SU-DHL-6 (cell line): ENCODE measurements at regions not wholly inside any gene's neighbourhood (a gene's known extent, or its start where the extent isn't known, plus 50 kb on each side); places are given as distances from the start of the nearest gene placed in this dataset.

ENCODE experiments used
- H2AFZ ChIP-seq: fragments of 200-600 bp; sonication (generic); 2 replicates; pipeline ENCODE4 v1.6.1; 2014; ENCODE audit warnings: low read depth, mild to moderate bottlenecking, moderate library complexity, mixed read lengths, antibody characterized with exemption, low read length; ENCODE audit not compliant: severe bottlenecking
- H3F3A ChIP-seq: fragments of 200-600 bp; shearing (Covaris generic); 2 replicates; pipeline ENCODE4 v1.6.0; 2016; ENCODE audit warnings: antibody characterized with exemption, mild to moderate bottlenecking; ENCODE audit not compliant: insufficient read depth
- H3K27ac ChIP-seq: fragments of 200-600 bp; sonication (generic); 2 replicates; pipeline ENCODE4 v1.5.1; 2016; ENCODE audit warnings: low read depth, mild to moderate bottlenecking, low read length, moderate library complexity, mixed read lengths
- H3K27me3 ChIP-seq: fragments of 200-600 bp; sonication (generic), shearing (Covaris generic); 2 replicates; pipeline ENCODE4 v1.6.0; 2014; ENCODE audit warnings: mild to moderate bottlenecking, low read length
- H3K36me3 ChIP-seq: fragments of 200-600 bp; sonication (generic); 2 replicates; pipeline ENCODE4 v1.6.1; 2014; ENCODE audit warnings: mild to moderate bottlenecking, low read length, mixed read lengths
- H3K4me2 ChIP-seq: fragments of 300-600, 200-600 bp; shearing (Covaris generic), sonication (generic); 2 replicates; pipeline ENCODE4 v1.6.0; 2014; ENCODE audit warnings: low read length, low read depth, mild to moderate bottlenecking; ENCODE audit not compliant: poor library complexity, severe bottlenecking
- H3K4me3 ChIP-seq: fragments of 200-600 bp; sonication (generic); 2 replicates; pipeline ENCODE4 v1.5.1; 2014; ENCODE audit warnings: antibody characterized with exemption, low read length, mild to moderate bottlenecking, mixed read lengths; ENCODE audit not compliant: insufficient read depth, poor library complexity, severe bottlenecking
- H3K79me2 ChIP-seq: fragments of 200-600 bp; sonication (generic); 2 replicates; pipeline ENCODE4 v1.6.1; 2014; ENCODE audit warnings: mild to moderate bottlenecking, low read length, moderate library complexity; ENCODE audit not compliant: insufficient read depth
- H3K9ac ChIP-seq: fragments of 200-600 bp; sonication (generic); 2 replicates; pipeline ENCODE4 v1.7.0; 2014; ENCODE audit warnings: mild to moderate bottlenecking, low read length
- H3K9me2 ChIP-seq: fragments of 200-600 bp; sonication (generic); replicated peaks from 2 replicates; pipeline ENCODE4 v1.6.1; 2014; ENCODE audit warnings: low read length; ENCODE audit not compliant: insufficient read depth
- H3K9me3 ChIP-seq: fragments of 200-600 bp; sonication (generic); 2 replicates; pipeline ENCODE4 v1.6.1; 2014; ENCODE audit warnings: low read length, mixed read lengths; ENCODE audit not compliant: insufficient read depth
- H4K20me1 ChIP-seq: fragments of 200-600 bp; sonication (generic); 2 replicates; pipeline ENCODE4 v1.6.1; 2014; ENCODE audit warnings: low read depth, mild to moderate bottlenecking, antibody characterized with exemption, low read length, moderate library complexity, mixed read lengths
- EZH2phosphoT487 ChIP-seq: fragments of 200-600 bp; sonication (generic), shearing (Covaris generic); conservative IDR thresholded peaks from 2 replicates; pipeline ENCODE4 v1.6.1; 2018; ENCODE audit warnings: mild to moderate bottlenecking, antibody characterized with exemption, low read length, moderate library complexity, mixed read lengths
- TF ChIP-seq, protein P1 (sequence below): fragments of 200-600 bp; sonication (generic); IDR thresholded peaks from one replicate; pipeline ENCODE4 v1.5.1; 2017; ENCODE audit warnings: antibody characterized with exemption, mild to moderate bottlenecking, low read length, moderate library complexity; ENCODE audit not compliant: insufficient read depth, poor library complexity, severe bottlenecking

DNA sequence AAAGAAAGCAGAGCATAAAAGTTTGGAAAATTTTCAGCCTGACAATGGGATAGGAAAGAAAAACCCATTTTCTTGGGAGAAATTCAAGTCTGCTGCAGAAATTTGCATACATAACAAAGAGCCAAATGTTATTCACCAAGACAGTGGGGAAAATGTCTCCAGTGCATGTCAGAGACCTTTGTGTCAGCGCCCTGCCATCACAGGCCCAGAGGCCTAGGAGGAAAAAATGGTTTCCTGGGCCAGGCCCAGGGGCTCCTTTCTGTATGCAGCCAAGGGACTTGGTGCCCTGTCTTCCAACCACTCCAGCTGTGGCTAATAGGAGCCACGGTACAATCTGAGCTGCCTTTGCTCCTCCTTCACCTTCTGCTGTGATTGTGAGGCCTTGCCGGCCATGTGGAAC lies 189.1 kb upstream of the PITRM1 start:
- Histone ChIP-seq H3K4me3 (no peak overlapping the region), H3K9me3 (peaks cover 5% of the 10 kb centered on the region; the same call in 1 of the 2 replicates)

DNA sequence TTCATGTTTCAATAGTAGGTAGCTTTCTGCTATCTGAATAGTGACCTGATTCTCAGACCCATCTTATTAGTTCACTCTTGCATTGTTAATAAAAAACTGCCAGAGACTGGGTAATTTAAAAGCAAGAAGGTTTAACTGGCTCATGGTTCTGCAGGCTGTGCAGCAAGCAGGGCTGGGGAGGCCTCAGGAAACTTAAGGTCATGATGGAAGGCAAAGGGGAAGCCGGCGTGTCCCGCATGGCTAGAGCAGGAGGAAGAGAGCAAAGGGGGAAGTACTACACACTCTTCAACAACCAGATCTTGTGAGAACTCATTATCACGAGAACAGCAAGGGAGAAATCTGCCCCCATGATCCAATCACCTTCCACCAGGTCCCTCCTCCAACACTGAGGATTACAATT lies 185.2 kb upstream of the PITRM1 start:
- no peak overlapping the region for H3K4me2 ChIP-seq
- no peaks in the 10 kb centered on the region for H3K27me3 ChIP-seq
- H3K9me3 ChIP-seq, result peaks cover 5% of the 10 kb centered on the region; the same call in 1 of the 2 replicates
- no peaks in the 10 kb centered on the region for H3K79me2 ChIP-seq
- H3F3A ChIP-seq, result no peaks in the 10 kb centered on the region
- no peaks in the 10 kb centered on the region for H3K9me2 ChIP-seq
- H2AFZ ChIP-seq, result no peak overlapping the region
- TF ChIP-seq, protein P1, sequence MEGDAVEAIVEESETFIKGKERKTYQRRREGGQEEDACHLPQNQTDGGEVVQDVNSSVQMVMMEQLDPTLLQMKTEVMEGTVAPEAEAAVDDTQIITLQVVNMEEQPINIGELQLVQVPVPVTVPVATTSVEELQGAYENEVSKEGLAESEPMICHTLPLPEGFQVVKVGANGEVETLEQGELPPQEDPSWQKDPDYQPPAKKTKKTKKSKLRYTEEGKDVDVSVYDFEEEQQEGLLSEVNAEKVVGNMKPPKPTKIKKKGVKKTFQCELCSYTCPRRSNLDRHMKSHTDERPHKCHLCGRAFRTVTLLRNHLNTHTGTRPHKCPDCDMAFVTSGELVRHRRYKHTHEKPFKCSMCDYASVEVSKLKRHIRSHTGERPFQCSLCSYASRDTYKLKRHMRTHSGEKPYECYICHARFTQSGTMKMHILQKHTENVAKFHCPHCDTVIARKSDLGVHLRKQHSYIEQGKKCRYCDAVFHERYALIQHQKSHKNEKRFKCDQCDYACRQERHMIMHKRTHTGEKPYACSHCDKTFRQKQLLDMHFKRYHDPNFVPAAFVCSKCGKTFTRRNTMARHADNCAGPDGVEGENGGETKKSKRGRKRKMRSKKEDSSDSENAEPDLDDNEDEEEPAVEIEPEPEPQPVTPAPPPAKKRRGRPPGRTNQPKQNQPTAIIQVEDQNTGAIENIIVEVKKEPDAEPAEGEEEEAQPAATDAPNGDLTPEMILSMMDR, result no peak
- TF ChIP-seq EZH2phosphoT487, result no peak
- no peak overlapping the region for H3K27ac ChIP-seq
- H3K9ac ChIP-seq, result no peak overlapping the region
- no peak overlapping the region for H3K4me3 ChIP-seq
- no peaks in the 10 kb centered on the region for H3K36me3 ChIP-seq
- H4K20me1 ChIP-seq, result no peaks in the 10 kb centered on the region

More for the DNA sequence above, 189.1 kb upstream of the PITRM1 start:
- H2AFZ ChIP-seq, result no peak overlapping the region
- H3K9ac ChIP-seq, result no peak overlapping the region
- H3F3A ChIP-seq, result no peaks in the 10 kb centered on the region
- no peaks in the 10 kb centered on the region for H4K20me1 ChIP-seq
- H3K27ac ChIP-seq, result no peak overlapping the region
- H3K4me2 ChIP-seq, result no peak overlapping the region
- no peaks in the 10 kb centered on the region for H3K79me2 ChIP-seq
- no peaks in the 10 kb centered on the region for H3K36me3 ChIP-seq
- H3K9me2 ChIP-seq, result no peaks in the 10 kb centered on the region
- TF ChIP-seq, protein P1, result no peak
- TF ChIP-seq EZH2phosphoT487, result no peak
- H3K27me3 ChIP-seq, result no peaks in the 10 kb centered on the region

DNA sequence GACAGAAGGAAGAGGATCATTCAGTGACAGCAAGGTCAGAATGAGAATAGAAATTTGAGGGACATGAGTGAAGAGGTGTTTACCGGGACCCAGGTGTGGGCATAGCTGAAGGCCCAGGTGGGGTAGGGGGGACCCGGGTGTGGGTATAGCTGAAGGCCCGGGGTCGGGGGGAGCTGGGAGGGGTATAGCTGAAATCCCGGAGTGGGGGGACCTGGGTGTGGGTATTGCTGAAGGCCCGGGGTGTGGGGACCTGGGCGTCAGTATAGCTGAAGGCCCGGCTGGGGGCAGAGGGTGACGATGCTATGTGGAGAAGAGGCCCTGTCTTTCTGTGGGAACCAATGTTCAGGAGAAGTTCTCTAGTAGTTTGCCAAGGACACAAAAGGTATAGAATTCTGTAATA lies 183.0 kb upstream of the PITRM1 start:
- no peaks in the 10 kb centered on the region for H4K20me1 ChIP-seq
- no peaks in the 10 kb centered on the region for H3K79me2 ChIP-seq
- H3K9me3 ChIP-seq, result no peaks in the 10 kb centered on the region
- H3K9me2 ChIP-seq, result no peaks in the 10 kb centered on the region
- TF ChIP-seq, protein P1, result no peak
- TF ChIP-seq EZH2phosphoT487, result no peak
- H3K27ac ChIP-seq, result no peak overlapping the region
- no peak overlapping the region for H3K9ac ChIP-seq
- no peak overlapping the region for H3K4me2 ChIP-seq
- H3K4me3 ChIP-seq, result no peak overlapping the region
- no peaks in the 10 kb centered on the region for H3K27me3 ChIP-seq
- H3K36me3 ChIP-seq, result no peaks in the 10 kb centered on the region
- H2AFZ ChIP-seq, result no peak overlapping the region
- no peaks in the 10 kb centered on the region for H3F3A ChIP-seq
